ENCODE measurements at regions not wholly inside any gene's neighbourhood (a gene's known extent, or its start where the extent isn't known, plus 50 kb on each side); places are given as distances from the start of the nearest gene placed in this dataset.
"Not testable (repeated sequence)": the region's sequence is repeated elsewhere in the genome, so short reads cannot be mapped to it uniquely, and the experiment has no call there.

GRCh38 chr5:24999732-25000131, 355.0 kb upstream of the CDH10 start:
- DNase-seq (ENCODE audit: low spot score): no peak
- peaks cover 7% of the 10 kb centered on the region for H3K4me1 Mint-ChIP-seq (ENCODE audit: unreplicated experiment)
- TF ChIP-seq CTCF (IDR thresholded peaks at IDR 0.05; ENCODE audit: unreplicated experiment): no peak
- H3K27me3 Mint-ChIP-seq (ENCODE audit: unreplicated experiment): peaks cover 2% of the 10 kb centered on the region
- H3K4me3 Mint-ChIP-seq (ENCODE audit: unreplicated experiment): no peak overlapping the region
- H3K9me3 Mint-ChIP-seq (ENCODE audit: unreplicated experiment): no peaks in the 10 kb centered on the region
- no peak overlapping the region for H3K27ac Mint-ChIP-seq (ENCODE audit: unreplicated experiment)
- no peaks in the 10 kb centered on the region for H3K36me3 Mint-ChIP-seq (ENCODE audit: low read depth, unreplicated experiment)

- Mint-ChIP-seq H3K4me3 (ENCODE audit: unreplicated experiment) (no peak overlapping the region), H3K27ac (ENCODE audit: unreplicated experiment) (no peak overlapping the region), H3K27me3 (ENCODE audit: unreplicated experiment) (peaks cover 2% of the 10 kb centered on the region), H3K4me1 (ENCODE audit: unreplicated experiment) (peaks cover under 1% of the 10 kb centered on the region), H3K9me3 (ENCODE audit: unreplicated experiment) (no peaks in the 10 kb centered on the region), H3K36me3 (ENCODE audit: low read depth, unreplicated experiment) (no peaks in the 10 kb centered on the region)
- no peak for TF ChIP-seq CTCF (IDR thresholded peaks at IDR 0.05; ENCODE audit: unreplicated experiment)
- DNase-seq (ENCODE audit: low spot score): no peak
Measured at GRCh38 chr5:24998641-24999040, 353.9 kb upstream of the CDH10 start.

GRCh38 chr5:24986326-24986725, 341.5 kb upstream of the CDH10 start:
- no peak overlapping the region for H3K27ac Mint-ChIP-seq (ENCODE audit: unreplicated experiment)
- no peaks in the 10 kb centered on the region for H3K36me3 Mint-ChIP-seq (ENCODE audit: low read depth, unreplicated experiment)
- DNase-seq (ENCODE audit: low spot score): no peak
- no peaks in the 10 kb centered on the region for H3K4me1 Mint-ChIP-seq (ENCODE audit: unreplicated experiment)
- H3K4me3 Mint-ChIP-seq (ENCODE audit: unreplicated experiment): no peak overlapping the region
- H3K27me3 Mint-ChIP-seq (ENCODE audit: unreplicated experiment): no peaks in the 10 kb centered on the region
- TF ChIP-seq CTCF (IDR thresholded peaks at IDR 0.05; ENCODE audit: unreplicated experiment): no peak
- no peaks in the 10 kb centered on the region for H3K9me3 Mint-ChIP-seq (ENCODE audit: unreplicated experiment)

- H3K27me3 Mint-ChIP-seq (ENCODE audit: unreplicated experiment); H3K27ac Mint-ChIP-seq (ENCODE audit: unreplicated experiment); H3K36me3 Mint-ChIP-seq (ENCODE audit: low read depth, unreplicated experiment); DNase-seq (ENCODE audit: low spot score); H3K9me3 Mint-ChIP-seq (ENCODE audit: unreplicated experiment); H3K4me1 Mint-ChIP-seq (ENCODE audit: unreplicated experiment); H3K4me3 Mint-ChIP-seq (ENCODE audit: unreplicated experiment): not testable (repeated sequence)
Measured at GRCh38 chr5:24978552-24978951, 333.8 kb upstream of the CDH10 start.

GRCh38 chr5:24963611-24964010, 318.8 kb upstream of the CDH10 start:
- H3K4me3 Mint-ChIP-seq (ENCODE audit: unreplicated experiment): no peak overlapping the region
- H3K4me1 Mint-ChIP-seq (ENCODE audit: unreplicated experiment): no peaks in the 10 kb centered on the region
- no peak for TF ChIP-seq CTCF (IDR thresholded peaks at IDR 0.05; ENCODE audit: unreplicated experiment)
- no peaks in the 10 kb centered on the region for H3K9me3 Mint-ChIP-seq (ENCODE audit: unreplicated experiment)
- no peak overlapping the region for H3K27ac Mint-ChIP-seq (ENCODE audit: unreplicated experiment)
- H3K36me3 Mint-ChIP-seq (ENCODE audit: low read depth, unreplicated experiment): no peaks in the 10 kb centered on the region
- DNase-seq (ENCODE audit: low spot score): no peak
- no peaks in the 10 kb centered on the region for H3K27me3 Mint-ChIP-seq (ENCODE audit: unreplicated experiment)

- Mint-ChIP-seq H3K4me3 (ENCODE audit: unreplicated experiment) (no peak overlapping the region), H3K9me3 (ENCODE audit: unreplicated experiment) (no peaks in the 10 kb centered on the region), H3K27ac (ENCODE audit: unreplicated experiment) (no peak overlapping the region), H3K4me1 (ENCODE audit: unreplicated experiment) (no peaks in the 10 kb centered on the region), H3K36me3 (ENCODE audit: low read depth, unreplicated experiment) (no peaks in the 10 kb centered on the region), H3K27me3 (ENCODE audit: unreplicated experiment) (no peaks in the 10 kb centered on the region)
- no peak for DNase-seq (ENCODE audit: low spot score)
- TF ChIP-seq CTCF (IDR thresholded peaks at IDR 0.05; ENCODE audit: unreplicated experiment): no peak
Measured at GRCh38 chr5:24923400-24923799, 278.6 kb upstream of the CDH10 start.
